Activated naive CD8-positive, alpha-beta T cell treated with anti-CD3 and anti-CD28 coated beads, Interleukin-2, amount 10 ng/mL, durations not matched to agents 7 days and 5 days (primary cell): ENCODE measurements at regions not wholly inside any gene's neighbourhood (a gene's known extent, or its start where the extent isn't known, plus 50 kb on each side); places are given as distances from the start of the nearest gene placed in this dataset.
A peak's percentile ranks its signal among the peaks of the same experiment; 100 is the strongest.
"Not testable (repeated sequence)": the region's sequence is repeated elsewhere in the genome, so short reads cannot be mapped to it uniquely, and the experiment has no call there.

Experiments used
- ATAC-seq: fragments of 150-1000 bp; cut with Tn5 transposase; one replicate; pipeline ENCODE4 v1.10.0; 2021; ENCODE audit warnings: low read depth, moderate library complexity
- POLR2A ChIA-PET: fragments of 350-600 bp; sonication (Branson Sonifier 250); formaldehyde crosslinking; loops from one replicate; lab custom pipeline; 2021; ENCODE audit warnings: antibody characterized with exemption; lab: Charles Lee
- DNase-seq: peaks from one replicate; pipeline ENCODE4 v3.0.0; 2021
- H3K27ac Mint-ChIP-seq: one replicate; pipeline ENCODE4 v1.8.0; 2022; ENCODE audit warnings: mild to moderate bottlenecking, mixed read lengths
- H3K27me3 Mint-ChIP-seq: one replicate; pipeline ENCODE4 v1.8.0; 2022; ENCODE audit warnings: mild to moderate bottlenecking, moderate library complexity, mixed read lengths
- H3K36me3 Mint-ChIP-seq: one replicate; pipeline ENCODE4 v1.8.0; 2021; ENCODE audit warnings: mild to moderate bottlenecking, mixed read lengths
- H3K4me1 Mint-ChIP-seq: one replicate; pipeline ENCODE4 v1.8.0; 2021; ENCODE audit warnings: mixed read lengths
- H3K4me3 Mint-ChIP-seq: one replicate; pipeline ENCODE4 v1.8.0; 2022; ENCODE audit warnings: mild to moderate bottlenecking, moderate library complexity, mixed read lengths
- H3K9me3 Mint-ChIP-seq: one replicate; pipeline ENCODE4 v1.8.0; 2021; ENCODE audit warnings: mixed read lengths

- POLR2A ChIA-PET, result no interaction called here
- no peak for ATAC-seq
- Mint-ChIP-seq H3K4me1 (no peaks in the 10 kb centered on the region), H3K4me3 (no peak overlapping the region), H3K27ac (no peak overlapping the region), H3K36me3 (no peaks in the 10 kb centered on the region), H3K9me3 (no peaks in the 10 kb centered on the region), H3K27me3 (peaks cover 11% of the 10 kb centered on the region)
- no peak for DNase-seq
Observed at GRCh38 chr7:131773413-131773812, 217.0 kb upstream of the PODXL start.

- Mint-ChIP-seq H3K9me3 (no peaks in the 10 kb centered on the region), H3K36me3 (no peaks in the 10 kb centered on the region), H3K4me1 (no peaks in the 10 kb centered on the region), H3K4me3 (no peak overlapping the region), H3K27me3 (peaks cover 8% of the 10 kb centered on the region), H3K27ac (no peak overlapping the region)
- ATAC-seq, result no peak
- DNase-seq, result no peak
- POLR2A ChIA-PET, result no interaction called here
Observed at GRCh38 chr7:131769241-131769640, 212.8 kb upstream of the PODXL start.

- H3K4me1 Mint-ChIP-seq, result no peaks in the 10 kb centered on the region
- DNase-seq, result no peak
- no peaks in the 10 kb centered on the region for H3K9me3 Mint-ChIP-seq
- H3K27ac Mint-ChIP-seq, result no peak overlapping the region
- H3K36me3 Mint-ChIP-seq, result no peaks in the 10 kb centered on the region
- no peak overlapping the region for H3K4me3 Mint-ChIP-seq
- H3K27me3 Mint-ChIP-seq, result no peaks in the 10 kb centered on the region
- ATAC-seq, result no peak
- POLR2A ChIA-PET, result no interaction called here
Observed at GRCh38 chr7:131767591-131767990, 211.2 kb upstream of the PODXL start.

DNA sequence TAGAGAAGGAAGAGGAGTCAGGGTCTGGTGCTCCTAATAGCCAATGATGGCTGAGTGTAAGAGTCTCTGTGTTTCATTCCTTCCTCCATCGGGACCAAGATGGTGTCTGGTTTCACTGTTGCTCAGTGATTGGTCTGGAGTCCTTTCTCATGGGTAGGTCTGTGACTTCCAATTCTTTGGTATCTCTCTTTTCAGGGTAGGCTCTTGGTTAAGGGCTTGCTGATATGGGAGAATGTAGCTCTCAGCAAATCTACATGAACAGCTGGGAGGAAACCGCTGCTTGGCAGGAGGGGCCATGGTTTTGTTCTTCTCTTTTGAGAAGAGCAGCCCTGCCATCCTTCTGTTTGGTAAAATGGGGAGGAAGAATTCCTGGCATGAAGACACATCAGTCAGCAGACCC is 209.1 kb upstream of the PODXL start:
- ATAC-seq, result no peak
- Mint-ChIP-seq H3K27me3 (no peaks in the 10 kb centered on the region), H3K4me1 (no peaks in the 10 kb centered on the region), H3K27ac (no peak overlapping the region), H3K36me3 (no peaks in the 10 kb centered on the region), H3K9me3 (no peaks in the 10 kb centered on the region), H3K4me3 (no peak overlapping the region)
- POLR2A ChIA-PET, result no interaction called here
- no peak for DNase-seq

GRCh38 chr7:131764143-131764775 is 207.8 kb upstream of the PODXL start:
- no peak overlapping the region for H3K4me3 Mint-ChIP-seq
- no peak overlapping the region for H3K27ac Mint-ChIP-seq
- H3K4me1 Mint-ChIP-seq, result no peaks in the 10 kb centered on the region
- peaks cover 2% of the 10 kb centered on the region for H3K27me3 Mint-ChIP-seq
- no peaks in the 10 kb centered on the region for H3K9me3 Mint-ChIP-seq
- POLR2A ChIA-PET, result no interaction called here
- no peaks in the 10 kb centered on the region for H3K36me3 Mint-ChIP-seq
- ATAC-seq, result no peak
- no peak for DNase-seq

- Mint-ChIP-seq H3K9me3 (no peaks in the 10 kb centered on the region), H3K27me3 (peaks cover 2% of the 10 kb centered on the region), H3K27ac (no peak overlapping the region), H3K36me3 (no peaks in the 10 kb centered on the region), H3K4me1 (no peaks in the 10 kb centered on the region), H3K4me3 (no peak overlapping the region)
- no peak for ATAC-seq
- no peak for DNase-seq
- POLR2A ChIA-PET, result no interaction called here
Observed at GRCh38 chr7:131762753-131763152, 206.3 kb upstream of the PODXL start.

- DNase-seq, POLR2A ChIA-PET, H3K27ac Mint-ChIP-seq, H3K9me3 Mint-ChIP-seq, ATAC-seq, H3K36me3 Mint-ChIP-seq, H3K4me1 Mint-ChIP-seq, H3K4me3 Mint-ChIP-seq: not testable (repeated sequence)
- peaks cover 11% of the 10 kb centered on the region for H3K27me3 Mint-ChIP-seq
Observed at GRCh38 chr7:131755801-131756200, 199.4 kb upstream of the PODXL start.

- Mint-ChIP-seq H3K36me3 (no peaks in the 10 kb centered on the region), H3K9me3 (no peaks in the 10 kb centered on the region), H3K27ac (no peak overlapping the region), H3K4me1 (no peaks in the 10 kb centered on the region), H3K27me3 (peaks cover 9% of the 10 kb centered on the region), H3K4me3 (no peak overlapping the region)
- POLR2A ChIA-PET, result no interaction called here
- ATAC-seq, result no peak
- DNase-seq, result no peak
Observed at GRCh38 chr7:131753620-131754222, 197.3 kb upstream of the PODXL start.

- ATAC-seq (no peak), DNase-seq (no peak)
- Mint-ChIP-seq H3K9me3 (no peaks in the 10 kb centered on the region), H3K4me1 (no peaks in the 10 kb centered on the region), H3K27ac (no peak overlapping the region), H3K36me3 (no peaks in the 10 kb centered on the region), H3K4me3 (no peak overlapping the region), H3K27me3 (peaks cover 11% of the 10 kb centered on the region)
- POLR2A ChIA-PET, result no interaction called here
Observed at GRCh38 chr7:131747658-131748232, 191.3 kb upstream of the PODXL start.

DNA sequence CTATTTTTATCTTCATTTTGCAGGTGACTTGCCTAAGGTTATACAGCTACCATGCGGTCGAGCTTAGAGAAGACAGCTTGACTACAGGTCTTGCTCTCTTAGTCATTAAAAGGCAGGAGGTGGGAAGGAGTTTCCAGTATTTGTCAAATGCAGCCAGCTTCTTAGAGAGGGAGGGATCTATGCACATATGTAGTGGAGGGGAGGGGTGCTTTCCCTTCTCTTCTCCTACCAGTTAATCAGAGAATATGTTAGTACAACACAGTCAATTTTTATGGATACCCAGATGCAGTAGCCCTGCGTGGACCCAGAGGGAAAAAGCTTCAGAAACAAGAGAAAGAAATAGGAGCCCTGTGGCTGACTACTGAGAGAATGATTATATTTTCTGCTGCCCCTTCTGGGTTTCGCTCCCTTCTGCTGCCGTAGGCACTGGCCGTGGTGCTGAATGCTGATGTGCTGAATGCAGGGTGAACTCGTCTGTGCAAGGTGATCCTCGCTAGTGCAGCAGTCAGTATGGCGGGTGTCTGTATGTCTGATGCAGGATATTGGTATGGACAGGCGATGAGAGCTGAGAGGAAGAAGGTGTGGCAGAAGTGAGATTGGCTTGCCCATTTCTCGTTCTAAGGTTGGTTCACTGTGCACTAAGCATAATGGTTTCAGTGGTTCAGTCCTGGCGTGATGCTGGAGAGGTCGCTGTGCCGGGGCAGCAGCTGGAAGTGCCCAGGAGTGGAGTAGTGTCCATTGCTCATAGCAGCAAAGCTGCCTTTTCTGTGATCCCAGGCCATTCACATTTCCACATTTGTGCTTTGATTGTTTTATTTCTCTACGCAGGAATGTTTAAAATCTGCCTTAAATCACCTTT is 189.2 kb upstream of the PODXL start:
- DNase-seq (peak; percentile 32), ATAC-seq (no peak)
- POLR2A ChIA-PET, result no interaction called here
- Mint-ChIP-seq H3K27ac (no peak overlapping the region), H3K36me3 (no peaks in the 10 kb centered on the region), H3K4me3 (no peak overlapping the region), H3K4me1 (no peaks in the 10 kb centered on the region), H3K9me3 (no peaks in the 10 kb centered on the region), H3K27me3 (peaks cover 5% of the 10 kb centered on the region)

- DNase-seq, result no peak
- Mint-ChIP-seq H3K9me3 (no peaks in the 10 kb centered on the region), H3K27ac (no peak overlapping the region), H3K27me3 (peaks cover 4% of the 10 kb centered on the region), H3K36me3 (no peaks in the 10 kb centered on the region), H3K4me3 (no peak overlapping the region), H3K4me1 (no peaks in the 10 kb centered on the region)
- POLR2A ChIA-PET, result no interaction called here
- no peak for ATAC-seq
Observed at GRCh38 chr7:131741446-131741845, 185.0 kb upstream of the PODXL start.

GRCh38 chr7:131737746-131738465 is 181.5 kb upstream of the PODXL start:
- Mint-ChIP-seq H3K4me1 (no peaks in the 10 kb centered on the region), H3K36me3 (no peaks in the 10 kb centered on the region), H3K27me3 (peaks cover 8% of the 10 kb centered on the region), H3K27ac (no peak overlapping the region), H3K4me3 (no peak overlapping the region), H3K9me3 (no peaks in the 10 kb centered on the region)
- no peak for DNase-seq
- ATAC-seq, result no peak
- POLR2A ChIA-PET, result no interaction called here

- DNase-seq, result no peak
- Mint-ChIP-seq H3K4me1 (no peaks in the 10 kb centered on the region), H3K27me3 (peaks cover 6% of the 10 kb centered on the region), H3K27ac (no peak overlapping the region), H3K36me3 (no peaks in the 10 kb centered on the region), H3K4me3 (no peak overlapping the region), H3K9me3 (no peaks in the 10 kb centered on the region)
- POLR2A ChIA-PET, result no interaction called here
- ATAC-seq, result no peak
Observed at GRCh38 chr7:131735101-131735500, 178.7 kb upstream of the PODXL start.
